ENCODE measurements at regions not wholly inside any gene's neighbourhood (a gene's known extent, or its start where the extent isn't known, plus 50 kb on each side); places are given as distances from the start of the nearest gene placed in this dataset.

GRCh38 chr21:18498431-18498830 is 94.8 kb upstream of the TMPRSS15 start (continued):
- no peak for TF ChIP-seq STAT6 (CRISPR knock-in tag; IDR thresholded peaks at IDR 0.05)
- TF ChIP-seq ZNF512 (tag; IDR thresholded peaks at IDR 0.05) = no peak
- no peak for TF ChIP-seq CREB5 (CRISPR knock-in tag; IDR thresholded peaks at IDR 0.05)
- TF ChIP-seq PRDM10 (IDR thresholded peaks at IDR 0.05; ENCODE audit: partially characterized antibody) = no peak
- TF ChIP-seq ZNF24 (IDR thresholded peaks at IDR 0.05) = no peak
- TF ChIP-seq ILK (tag; IDR thresholded peaks at IDR 0.05; ENCODE audit: borderline replicate concordance, low read depth) = no peak
- no peak for TF ChIP-seq SRSF9 (IDR thresholded peaks at IDR 0.05; ENCODE audit: borderline replicate concordance, low read depth, low read length)
- no peak for TF ChIP-seq ZNF318 (IDR thresholded peaks at IDR 0.05; ENCODE audit: borderline replicate concordance in 1 of 2, low read depth in 1 of 2)
- no peak for TF ChIP-seq RB1 (IDR thresholded peaks at IDR 0.05; ENCODE audit: low read depth)
- TF ChIP-seq ZBED1 (IDR thresholded peaks at IDR 0.05) = no peak

All from K562 (cell line).